GM18517 (cell line): ENCODE measurements at regions not wholly inside any gene's neighbourhood (a gene's known extent, or its start where the extent isn't known, plus 50 kb on each side); places are given as distances from the start of the nearest gene placed in this dataset.
"Not testable (repeated sequence)": the region's sequence is repeated elsewhere in the genome, so short reads cannot be mapped to it uniquely, and the experiment has no call there.

Source experiments
- ATAC-seq: cut with Tn5 transposase; IDR thresholded peaks from one replicate; pipeline ENCODE4 v1.9.1; 2021; ENCODE audit warnings: mild to moderate bottlenecking, moderate library complexity; ENCODE audit not compliant: unreplicated experiment

GRCh38 chr4:81319657-81320056 lies 104.6 kb upstream of the PRKG2 start:
- ATAC-seq: no peak

GRCh38 chr4:81314897-81315470 lies 100.0 kb upstream of the PRKG2 start:
- no peak for ATAC-seq

GRCh38 chr4:81314196-81314896 lies 99.3 kb upstream of the PRKG2 start:
- ATAC-seq: no peak

- ATAC-seq: no peak
Measured at GRCh38 chr4:81307991-81308390, 93.0 kb upstream of the PRKG2 start.

DNA sequence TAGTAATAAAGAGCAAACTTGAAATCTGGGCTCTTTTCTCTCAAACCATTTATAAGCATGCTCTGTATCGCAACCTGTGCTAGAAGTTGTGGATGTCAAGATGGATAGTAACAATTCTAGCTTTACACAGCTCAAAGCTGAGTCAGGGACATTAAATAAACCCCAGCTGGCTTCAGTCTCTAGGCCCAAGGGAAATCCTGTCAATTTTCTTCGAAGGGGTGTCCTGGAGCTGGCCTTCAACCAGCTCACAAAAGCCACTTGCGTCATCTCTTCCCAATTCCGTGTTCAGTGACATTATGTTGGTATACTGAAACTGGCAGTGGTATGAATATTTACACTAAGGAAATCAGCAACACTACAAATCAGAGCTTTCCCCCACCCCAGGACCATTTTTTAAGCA lies 89.8 kb upstream of the PRKG2 start:
- ATAC-seq: no peak

GRCh38 chr4:81300352-81300751 lies 85.3 kb upstream of the PRKG2 start:
- not testable (repeated sequence) for ATAC-seq

GRCh38 chr4:81290813-81291212 lies 75.8 kb upstream of the PRKG2 start:
- no peak for ATAC-seq

GRCh38 chr4:81287101-81287500 lies 72.1 kb upstream of the PRKG2 start:
- no peak for ATAC-seq

DNA sequence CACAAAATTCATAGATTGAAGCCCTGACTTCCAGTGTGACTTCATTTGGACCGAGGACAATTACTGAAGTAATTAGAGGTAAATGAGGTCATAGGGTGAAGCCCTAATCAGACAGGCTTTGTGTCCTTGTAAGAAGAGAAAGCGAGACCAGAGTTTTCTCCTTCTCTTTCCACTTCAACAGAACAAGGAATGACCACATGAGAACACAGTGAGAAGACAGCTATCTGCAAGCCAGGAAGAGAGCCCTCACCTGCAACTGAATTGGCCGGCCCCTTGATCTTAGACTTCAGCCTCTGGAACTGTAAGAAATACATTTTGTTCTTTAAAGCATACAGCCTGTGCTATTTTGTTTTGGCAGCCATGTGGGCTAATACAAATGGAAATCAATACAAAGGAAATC lies 67.1 kb upstream of the PRKG2 start:
- no peak for ATAC-seq

- no peak for ATAC-seq
Measured at GRCh38 chr4:81274460-81274859, 59.4 kb upstream of the PRKG2 start.

- ATAC-seq: no peak
Measured at GRCh38 chr4:81272671-81273070, 57.6 kb upstream of the PRKG2 start.
